Neural cell (in vitro differentiated cells): ENCODE measurements at regions not wholly inside any gene's neighbourhood (a gene's known extent, or its start where the extent isn't known, plus 50 kb on each side); places are given as distances from the start of the nearest gene placed in this dataset.

Experiments
- H2AFZ ChIP-seq: fragments of 200-600, 300-800 bp; sonication (generic), shearing (Covaris generic); 2 replicates; pipeline ENCODE4 v1.6.0; 2014; ENCODE audit warnings: low read depth, mild to moderate bottlenecking, antibody characterized with exemption, low read length, moderate library complexity
- H3F3A ChIP-seq: fragments of 200-600 bp; shearing (Covaris generic); 2 replicates; pipeline ENCODE4 v1.6.1; 2016; ENCODE audit warnings: mild to moderate bottlenecking, moderate library complexity, mixed read lengths, antibody characterized with exemption, low read length; ENCODE audit not compliant: insufficient read depth, poor library complexity, severe bottlenecking
- H3K27ac ChIP-seq: fragments of 200-600, 300-800 bp; sonication (generic), shearing (Covaris generic); 2 replicates; pipeline ENCODE4 v1.5.1; 2014; ENCODE audit warnings: mild to moderate bottlenecking, low read length, moderate library complexity
- H3K27me3 ChIP-seq: fragments of 300-800, 200-600 bp; sonication (generic), shearing (Covaris generic); 2 replicates; pipeline ENCODE4 v1.6.0; 2014; ENCODE audit warnings: mild to moderate bottlenecking, low read depth, low read length, moderate library complexity; ENCODE audit not compliant: insufficient read depth
- H3K36me3 ChIP-seq: fragments of 300-800, 200-600 bp; sonication (generic), shearing (Covaris generic); 2 replicates; pipeline ENCODE4 v1.5.1; 2014; ENCODE audit warnings: mild to moderate bottlenecking, antibody characterized with exemption, low read length, moderate library complexity; ENCODE audit not compliant: insufficient read depth
- H3K4me2 ChIP-seq: fragments of 300-800, 200-600 bp; sonication (generic), shearing (Covaris generic); 2 replicates; pipeline ENCODE4 v1.6.0; 2014; ENCODE audit warnings: mild to moderate bottlenecking, low read length
- H3K4me3 ChIP-seq: fragments of 300-800, 200-600 bp; sonication (generic), shearing (Covaris generic); 2 replicates; pipeline ENCODE4 v1.5.1; 2014; ENCODE audit warnings: mild to moderate bottlenecking, low read length, moderate library complexity
- H3K79me2 ChIP-seq: fragments of 200-600 bp; shearing (Covaris generic); replicated peaks from 2 replicates; pipeline ENCODE4 v1.6.0; 2014; ENCODE audit warnings: mild to moderate bottlenecking, low read length, moderate library complexity; ENCODE audit not compliant: insufficient read depth
- H3K9ac ChIP-seq: fragments of 300-800, 200-600 bp; sonication (generic), shearing (Covaris generic); 2 replicates; pipeline ENCODE4 v1.6.1; 2016; ENCODE audit warnings: mild to moderate bottlenecking, low read length, mixed read lengths
- H3K9me2 ChIP-seq: fragments of 200-600 bp; shearing (Covaris generic); 2 replicates; pipeline ENCODE4 v1.6.1; 2016; ENCODE audit warnings: mild to moderate bottlenecking, low read length, mixed read lengths; ENCODE audit not compliant: insufficient read depth
- H3K9me3 ChIP-seq: fragments of 200-600, 300-800 bp; sonication (generic), shearing (Covaris generic); 2 replicates; pipeline ENCODE4 v1.6.1; 2016; ENCODE audit warnings: mild to moderate bottlenecking, mixed run types, low read length, moderate library complexity, mixed read lengths
- H4K20me1 ChIP-seq: fragments of 200-600 bp; shearing (Covaris generic); 2 replicates; pipeline ENCODE4 v1.6.1; 2016; ENCODE audit warnings: mild to moderate bottlenecking, mixed run types; ENCODE audit not compliant: insufficient read depth
- CTCF ChIP-seq: fragments of 450-650 bp; IDR thresholded peaks from 2 replicates; pipeline ENCODE4 v1.5.1; 2014; ENCODE audit warnings: antibody characterized with exemption, mild to moderate bottlenecking, moderate library complexity; ENCODE audit not compliant: poor library complexity, severe bottlenecking
- EP300 ChIP-seq: fragments of 450-650 bp; conservative IDR thresholded peaks from 2 replicates; pipeline ENCODE4 v1.6.1; 2014; ENCODE audit warnings: antibody characterized with exemption, mild to moderate bottlenecking, moderate library complexity; ENCODE audit not compliant: poor library complexity, severe bottlenecking
- EZH2 ChIP-seq: fragments of 200-600, 300-800 bp; shearing (Covaris generic), sonication (generic); IDR thresholded peaks from 2 replicates; pipeline ENCODE4 v1.6.1; 2014; ENCODE audit warnings: antibody characterized with exemption, low read length, borderline replicate concordance, mild to moderate bottlenecking; ENCODE audit not compliant: insufficient read depth, poor library complexity, severe bottlenecking
- MXI1 ChIP-seq: fragments of 450-650 bp; conservative IDR thresholded peaks from 2 replicates; pipeline ENCODE4 v1.6.1; 2014; ENCODE audit warnings: antibody characterized with exemption, mild to moderate bottlenecking; ENCODE audit not compliant: poor library complexity, severe bottlenecking
- POLR2AphosphoS5 ChIP-seq: IDR thresholded peaks from 2 replicates; pipeline ENCODE4 v1.6.1; 2012
- RAD21 ChIP-seq: fragments of 450-650 bp; conservative IDR thresholded peaks from 2 replicates; pipeline ENCODE4 v1.6.1; 2014; ENCODE audit warnings: antibody characterized with exemption, mild to moderate bottlenecking, moderate library complexity
- REST ChIP-seq: IDR thresholded peaks from 2 replicates; pipeline ENCODE4 v1.6.1; 2012; ENCODE audit warnings: borderline replicate concordance
- SMC3 ChIP-seq: fragments of 450-650 bp; conservative IDR thresholded peaks from 2 replicates; pipeline ENCODE4 v1.6.1; 2014; ENCODE audit warnings: antibody characterized with exemption, mild to moderate bottlenecking, moderate library complexity; ENCODE audit not compliant: poor library complexity
- TAF1 ChIP-seq: IDR thresholded peaks from 2 replicates; pipeline ENCODE4 v1.6.1; 2012; ENCODE audit warnings: low read depth

GRCh38 chr20:62539198-62540045 lies 63.6 kb upstream of the GATA5 start:
- no peaks in the 10 kb centered on the region for H3K9me2 ChIP-seq
- H4K20me1 ChIP-seq: no peaks in the 10 kb centered on the region
- H3K4me3 ChIP-seq: no peak overlapping the region
- no peaks in the 10 kb centered on the region for H3F3A ChIP-seq
- no peak overlapping the region for H3K4me2 ChIP-seq
- no peak overlapping the region for H2AFZ ChIP-seq
- H3K79me2 ChIP-seq: no peaks in the 10 kb centered on the region
- no peaks in the 10 kb centered on the region for H3K27me3 ChIP-seq
- no peaks in the 10 kb centered on the region for H3K9me3 ChIP-seq
- no peak overlapping the region for H3K27ac ChIP-seq
- TF ChIP-seq EZH2: no peak
- no peak for TF ChIP-seq RAD21
- TF ChIP-seq CTCF: no peak
- TF ChIP-seq REST: no peak
- TF ChIP-seq TAF1: no peak
- TF ChIP-seq SMC3: no peak
- TF ChIP-seq MXI1: no peak
- TF ChIP-seq EP300: no peak
- no peak for TF ChIP-seq POLR2AphosphoS5
- H3K36me3 ChIP-seq: no peaks in the 10 kb centered on the region
- H3K9ac ChIP-seq: no peak overlapping the region

GRCh38 chr20:62540504-62540903 lies 64.7 kb upstream of the GATA5 start:
- H3K9me2 ChIP-seq: no peaks in the 10 kb centered on the region
- no peaks in the 10 kb centered on the region for H3K36me3 ChIP-seq
- H3K4me3 ChIP-seq: no peak overlapping the region
- no peak overlapping the region for H3K27ac ChIP-seq
- no peaks in the 10 kb centered on the region for H4K20me1 ChIP-seq
- H2AFZ ChIP-seq: no peak overlapping the region
- H3K4me2 ChIP-seq: no peak overlapping the region
- H3F3A ChIP-seq: no peaks in the 10 kb centered on the region
- no peaks in the 10 kb centered on the region for H3K27me3 ChIP-seq
- H3K79me2 ChIP-seq: no peaks in the 10 kb centered on the region
- no peak overlapping the region for H3K9ac ChIP-seq
- no peak for TF ChIP-seq EP300
- TF ChIP-seq CTCF: no peak
- TF ChIP-seq EZH2: no peak
- no peak for TF ChIP-seq REST
- TF ChIP-seq POLR2AphosphoS5: no peak
- no peaks in the 10 kb centered on the region for H3K9me3 ChIP-seq
